GM18499 (cell line): ENCODE measurements at regions not wholly inside any gene's neighbourhood (a gene's known extent, or its start where the extent isn't known, plus 50 kb on each side); places are given as distances from the start of the nearest gene placed in this dataset.
"Not testable (repeated sequence)": the region's sequence is repeated elsewhere in the genome, so short reads cannot be mapped to it uniquely, and the experiment has no call there.

Experiments used
- ATAC-seq: cut with Tn5 transposase; IDR thresholded peaks from one replicate; pipeline ENCODE4 v1.9.1; 2021; ENCODE audit warnings: moderate number of reproducible peaks; ENCODE audit not compliant: insufficient read depth, unreplicated experiment

DNA sequence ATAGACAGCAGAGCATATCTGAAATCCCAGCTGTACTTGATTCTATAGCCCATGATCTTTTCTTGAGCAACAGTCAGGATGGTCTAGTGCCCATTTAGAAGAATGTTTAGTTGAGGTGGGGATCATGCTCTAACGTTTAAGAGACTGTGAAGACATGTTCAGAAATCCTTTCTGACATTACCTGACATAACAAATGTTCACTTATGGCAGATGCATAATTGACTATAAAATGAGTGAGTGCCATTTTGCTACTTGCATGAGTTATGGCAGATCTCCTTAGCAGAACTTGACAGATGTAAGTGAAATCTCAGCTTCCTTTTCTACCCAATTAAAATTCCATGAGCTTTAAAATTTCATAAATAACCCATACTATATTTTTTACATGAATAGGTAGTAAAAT is 209.5 kb upstream of the MMADHC start:
- ATAC-seq, result no peak

DNA sequence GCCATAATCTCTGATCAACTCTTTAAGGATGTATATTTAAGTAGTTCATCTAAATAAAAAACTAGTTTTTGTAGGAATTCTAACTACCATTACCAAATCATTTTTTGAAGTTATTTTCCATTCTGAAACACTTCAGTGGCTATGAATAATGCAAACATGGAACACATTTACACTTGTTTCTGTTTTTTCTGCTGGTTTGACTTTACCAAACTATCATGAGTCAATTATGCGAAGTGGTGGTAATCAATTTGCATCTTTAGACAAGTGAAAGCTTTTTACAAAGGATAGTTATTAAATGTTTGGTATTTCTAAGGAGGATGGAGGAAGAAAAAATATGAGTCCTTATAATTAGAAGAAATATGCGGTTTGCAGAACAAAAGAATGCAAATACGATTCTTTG is 202.0 kb upstream of the MMADHC start:
- ATAC-seq, result no peak

DNA sequence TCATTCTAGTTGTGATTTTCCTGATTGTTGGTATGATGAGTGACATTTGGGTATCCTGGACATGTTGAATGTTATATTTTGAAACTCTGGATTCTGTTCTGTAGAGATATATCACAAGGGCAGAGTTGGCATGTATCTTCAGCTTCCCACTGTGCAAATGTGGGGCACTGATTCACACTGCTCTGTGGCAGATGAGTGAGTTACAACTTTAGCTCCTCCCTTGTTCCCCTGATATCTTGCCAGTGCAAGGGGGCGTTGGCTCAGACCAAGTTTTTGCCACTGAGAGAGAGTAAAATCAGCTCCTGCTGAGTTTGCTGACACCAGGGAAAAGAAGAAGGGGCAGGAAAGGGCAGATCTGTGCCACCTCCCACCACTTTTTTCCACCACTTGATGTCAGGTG is 199.6 kb upstream of the MMADHC start:
- no peak for ATAC-seq

DNA sequence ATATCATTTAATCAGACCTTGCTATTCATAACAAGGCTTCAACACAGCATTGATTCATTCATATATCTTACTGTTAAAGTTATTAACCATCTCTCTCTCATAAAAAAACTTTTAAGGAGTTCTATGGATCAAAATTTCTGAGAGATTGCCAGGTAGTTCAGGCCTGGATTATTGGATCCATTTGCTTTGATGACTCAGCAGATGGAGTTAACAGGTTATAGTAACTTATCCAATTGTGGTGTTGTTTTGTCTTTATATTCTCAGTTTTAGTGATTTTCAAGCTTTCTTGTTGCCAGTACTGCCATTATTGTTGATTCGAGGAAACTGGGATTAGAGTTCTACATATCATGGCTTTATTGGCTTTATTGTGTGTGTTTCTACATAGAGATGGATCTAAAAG is 195.7 kb upstream of the MMADHC start:
- ATAC-seq, result no peak

DNA sequence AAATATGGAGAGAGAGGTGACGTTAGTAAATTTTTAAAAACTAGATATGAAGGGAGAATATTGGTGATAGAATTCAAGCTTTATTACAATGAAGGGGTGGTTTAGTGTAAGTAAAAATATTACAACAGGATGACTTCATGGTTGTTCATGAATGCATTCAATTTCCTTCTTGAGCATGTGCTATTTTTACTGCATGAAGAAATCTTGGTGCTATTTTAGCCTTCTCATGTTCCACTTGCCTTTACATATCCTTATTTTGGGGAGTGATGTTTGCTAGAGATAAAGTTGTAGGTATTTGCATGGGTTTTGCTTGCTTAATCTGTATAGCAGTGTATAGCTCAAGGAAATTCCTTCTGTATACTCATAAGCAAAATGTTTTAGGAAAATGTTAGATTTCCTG is 195.0 kb upstream of the MMADHC start:
- ATAC-seq, result no peak

DNA sequence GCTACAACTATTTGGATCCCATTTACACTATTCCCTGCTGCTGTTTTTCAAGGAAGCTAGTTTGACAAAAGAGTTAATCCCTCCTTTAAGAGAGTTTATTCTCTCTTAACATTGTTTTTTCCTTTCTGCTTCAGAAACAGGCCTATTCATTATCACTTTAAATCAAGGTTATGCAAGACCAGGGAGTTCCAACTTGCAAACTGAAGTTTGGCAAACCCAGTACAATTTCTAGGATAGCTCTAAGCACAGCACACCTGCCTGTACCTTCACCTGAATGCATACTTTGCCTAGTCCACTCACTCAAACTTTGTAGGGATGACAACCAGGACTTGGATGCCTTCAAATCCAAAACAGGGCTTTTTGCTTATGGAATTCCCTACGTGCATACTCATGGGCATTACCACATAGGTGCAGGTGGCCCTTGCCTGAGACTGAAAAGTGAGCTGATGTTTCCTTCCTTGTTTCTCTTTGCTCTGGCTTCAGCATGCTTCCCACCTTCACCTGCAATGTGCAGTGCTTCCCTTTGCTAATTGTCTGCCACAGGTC is 193.8 kb upstream of the MMADHC start:
- ATAC-seq, result no peak

DNA sequence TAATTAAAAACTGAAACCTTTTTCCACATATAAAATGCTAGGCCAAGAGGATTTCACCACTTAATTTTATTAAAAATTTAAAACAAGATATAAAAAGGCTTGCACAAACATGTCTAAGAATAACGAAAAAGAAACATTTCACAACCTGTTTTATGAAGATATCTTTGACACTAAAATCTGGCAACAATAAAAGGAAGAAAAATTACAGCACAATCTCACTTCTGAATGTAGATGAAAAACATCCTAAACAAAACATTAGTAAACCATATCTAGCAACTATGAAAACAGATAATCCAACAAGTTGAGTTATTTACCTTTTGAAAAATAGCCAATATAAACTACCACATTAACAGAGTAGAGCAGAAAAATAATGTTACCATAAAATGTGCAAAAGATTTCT is 185.4 kb upstream of the MMADHC start:
- no peak for ATAC-seq

DNA sequence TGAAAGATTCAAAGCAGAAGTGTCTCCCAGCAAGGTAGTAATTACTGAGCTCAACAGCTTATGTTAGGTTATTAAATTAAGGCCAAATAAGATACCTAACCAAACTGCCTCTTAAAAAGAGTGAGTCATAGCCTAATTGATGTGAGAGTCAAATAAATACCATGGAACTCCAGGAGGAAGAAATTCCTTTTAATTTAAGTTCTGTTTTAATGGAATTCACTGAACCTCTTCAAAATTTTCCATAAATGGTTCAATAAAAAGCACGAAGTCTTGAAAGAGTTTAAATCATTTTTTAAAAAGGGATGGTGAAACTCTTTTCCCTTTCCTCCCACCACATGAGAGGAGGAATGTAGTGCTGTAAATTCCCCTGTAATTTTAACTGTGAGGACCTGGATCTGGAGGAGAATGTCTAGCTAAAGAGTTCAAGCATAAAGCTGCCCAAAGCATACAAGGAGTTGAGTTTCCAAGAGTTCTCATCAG is 180.8 kb upstream of the MMADHC start:
- ATAC-seq, result no peak

DNA sequence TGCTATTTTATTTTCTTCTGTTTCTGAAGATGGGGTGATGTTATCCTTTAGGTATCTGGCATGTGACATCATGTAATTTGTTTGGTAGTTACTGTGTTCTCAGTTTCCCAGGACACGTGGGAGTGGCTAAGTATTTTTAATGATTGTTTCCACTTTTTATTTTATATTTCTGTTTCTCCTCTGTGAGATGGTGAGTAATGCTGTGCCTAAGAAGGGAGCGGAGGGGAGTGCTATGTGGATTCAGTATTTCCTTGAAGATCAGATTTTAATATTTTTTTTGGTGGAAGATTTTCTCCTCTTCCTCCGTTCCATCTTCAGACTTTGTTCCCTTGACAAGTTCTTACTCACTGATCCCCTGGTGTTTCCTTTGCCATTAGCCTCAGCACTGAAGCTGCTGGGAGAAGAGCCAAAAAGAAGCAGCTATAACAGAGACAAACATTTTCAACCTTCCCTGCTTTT is 180.0 kb upstream of the MMADHC start:
- no peak for ATAC-seq

DNA sequence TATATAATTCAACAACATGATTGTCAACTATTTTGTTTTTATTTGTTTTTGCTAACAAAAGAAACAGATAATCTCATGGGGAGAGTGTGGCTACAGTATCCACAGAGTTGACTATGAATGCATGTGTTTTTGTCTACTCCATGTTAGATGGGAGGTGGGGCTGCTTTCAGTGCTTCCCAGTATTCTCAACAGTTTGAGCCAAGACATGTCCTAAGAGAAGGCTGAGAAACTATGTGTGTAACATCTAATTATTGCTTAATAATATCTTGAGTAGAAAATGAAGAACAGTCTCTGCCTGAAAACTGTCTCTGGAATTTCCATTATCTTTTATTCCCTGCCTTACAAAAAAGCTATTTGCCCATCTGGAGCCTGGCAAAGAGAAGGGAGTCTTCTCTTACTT is 178.8 kb upstream of the MMADHC start:
- no peak for ATAC-seq

DNA sequence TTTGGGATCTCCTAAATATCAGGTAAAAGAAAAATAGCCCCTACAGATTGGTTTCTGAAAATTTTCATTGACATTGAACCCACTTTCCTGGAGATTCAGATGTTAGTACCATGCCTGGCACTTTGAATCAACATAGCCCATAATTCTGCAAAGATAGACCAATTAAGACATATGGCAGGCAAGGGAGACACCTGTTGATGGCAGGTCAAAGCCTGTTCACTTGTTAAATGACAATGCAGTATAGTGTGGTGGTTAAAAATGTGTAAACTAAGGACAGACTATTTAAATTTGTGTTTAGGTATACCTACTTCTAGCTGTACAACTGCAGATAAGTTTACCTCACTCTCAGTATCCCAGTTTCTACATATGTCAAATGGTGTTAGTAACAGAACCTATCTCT is 178.1 kb upstream of the MMADHC start:
- ATAC-seq, result no peak

DNA sequence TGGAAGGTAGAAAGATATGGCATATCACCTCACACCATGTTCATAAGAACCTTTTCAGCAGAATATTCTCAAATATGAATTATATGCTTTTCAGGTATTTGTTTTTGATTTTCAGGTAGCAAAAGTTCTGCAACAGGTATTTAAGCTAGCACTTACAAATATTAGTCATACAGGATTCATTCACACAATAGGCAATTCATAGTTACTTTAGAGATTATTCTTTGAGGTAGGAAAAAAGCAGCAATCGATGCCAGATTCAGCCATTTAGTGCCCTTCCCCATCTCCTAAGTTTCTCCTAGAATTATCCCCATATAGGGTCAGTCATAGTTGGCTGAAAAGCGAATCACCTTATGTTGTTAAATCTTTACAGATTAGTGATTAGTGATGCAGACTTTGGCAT is 177.4 kb upstream of the MMADHC start:
- ATAC-seq, result no peak

DNA sequence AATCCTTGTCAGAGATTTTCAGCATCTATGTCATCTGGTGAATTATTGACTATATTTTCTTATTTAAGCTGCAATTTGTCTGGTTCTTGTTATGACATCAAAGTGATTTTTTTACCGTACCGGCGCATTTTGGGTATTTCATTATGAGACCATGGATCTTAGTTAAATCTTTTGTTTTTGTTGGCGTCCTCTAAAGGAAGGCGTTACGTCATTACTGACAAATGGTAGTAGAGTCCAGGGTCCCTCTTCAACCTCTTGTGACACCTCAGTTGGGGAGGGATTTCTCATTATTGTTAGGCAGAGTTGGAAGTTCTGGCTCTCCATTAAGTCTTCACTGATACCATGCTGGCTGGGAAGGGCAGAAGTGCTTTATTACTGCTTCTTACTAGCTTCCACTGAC is 175.8 kb upstream of the MMADHC start:
- ATAC-seq, result no peak

DNA sequence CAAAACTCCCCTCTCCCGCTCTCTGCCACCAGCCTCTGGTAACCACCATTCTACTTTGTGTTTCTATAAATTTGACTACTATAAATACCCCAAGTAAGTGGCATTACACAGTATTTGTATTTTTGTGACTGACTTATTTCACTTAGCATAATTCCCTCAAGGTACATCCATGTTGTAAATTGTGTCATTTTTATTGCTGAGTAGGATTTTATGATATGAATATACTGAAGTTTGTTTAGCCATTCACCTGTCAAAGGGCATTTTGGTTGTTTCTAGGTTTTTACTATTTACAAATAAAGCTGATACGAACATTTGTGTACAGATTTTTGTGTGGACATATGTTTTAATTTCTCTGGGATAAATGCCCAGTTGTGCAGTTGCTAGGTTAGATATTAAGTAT is 174.0 kb upstream of the MMADHC start:
- no peak for ATAC-seq

DNA sequence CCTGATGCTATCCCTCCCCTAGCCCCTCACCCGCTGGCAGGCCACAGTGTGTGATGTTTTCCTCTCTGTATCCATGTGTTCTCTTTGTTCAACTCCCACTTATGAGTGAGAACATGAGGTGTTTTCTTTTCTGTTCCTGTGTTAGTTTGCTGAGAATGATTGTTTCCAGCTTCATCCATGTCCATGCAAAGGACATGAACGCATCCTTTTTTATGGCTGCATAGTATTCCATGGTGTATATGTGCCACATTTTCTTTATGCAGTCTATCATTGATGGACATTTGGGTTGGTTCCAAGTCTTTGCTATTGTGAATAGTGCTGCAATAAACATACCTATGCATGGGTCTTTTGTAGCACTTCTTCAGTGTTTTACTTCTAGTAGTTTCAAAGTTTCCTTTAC is 171.8 kb upstream of the MMADHC start:
- ATAC-seq, result not testable (repeated sequence)

DNA sequence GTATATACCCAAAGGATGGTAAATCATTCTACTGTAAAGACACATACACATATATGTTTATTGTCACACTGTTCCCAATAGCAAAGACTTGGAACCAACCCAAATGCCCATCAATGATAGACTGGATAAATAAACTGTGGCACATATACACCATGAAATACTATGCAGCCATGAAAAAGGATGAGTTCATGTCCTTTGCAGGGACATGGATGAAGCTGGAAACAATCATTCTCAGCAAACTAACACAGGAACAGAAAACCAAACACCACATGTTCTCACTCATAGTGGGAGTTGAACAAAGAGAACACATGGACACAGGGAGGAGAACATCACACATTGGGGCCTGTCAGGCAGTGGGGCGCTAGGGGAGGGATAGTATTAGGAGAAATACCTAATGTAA is 167.1 kb upstream of the MMADHC start:
- not testable (repeated sequence) for ATAC-seq

DNA sequence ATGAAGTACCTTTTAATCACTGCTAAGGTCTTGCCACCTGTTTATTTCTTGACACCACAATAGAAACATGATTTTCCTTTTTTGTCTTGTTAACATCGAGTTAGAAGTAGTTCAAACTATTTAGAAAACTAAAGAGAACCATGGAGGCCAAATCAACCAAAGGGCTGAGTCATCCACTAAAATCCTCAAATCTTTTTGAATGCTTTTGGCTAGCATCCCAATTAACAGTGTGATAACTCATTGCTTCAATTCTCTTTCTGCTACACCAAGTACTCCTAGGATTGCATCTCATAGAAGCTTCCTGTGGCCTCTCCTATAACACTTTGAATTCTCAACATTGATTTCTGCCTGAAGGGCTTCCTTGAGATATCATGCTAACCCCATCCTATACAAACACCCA is 159.9 kb upstream of the MMADHC start:
- no peak for ATAC-seq

DNA sequence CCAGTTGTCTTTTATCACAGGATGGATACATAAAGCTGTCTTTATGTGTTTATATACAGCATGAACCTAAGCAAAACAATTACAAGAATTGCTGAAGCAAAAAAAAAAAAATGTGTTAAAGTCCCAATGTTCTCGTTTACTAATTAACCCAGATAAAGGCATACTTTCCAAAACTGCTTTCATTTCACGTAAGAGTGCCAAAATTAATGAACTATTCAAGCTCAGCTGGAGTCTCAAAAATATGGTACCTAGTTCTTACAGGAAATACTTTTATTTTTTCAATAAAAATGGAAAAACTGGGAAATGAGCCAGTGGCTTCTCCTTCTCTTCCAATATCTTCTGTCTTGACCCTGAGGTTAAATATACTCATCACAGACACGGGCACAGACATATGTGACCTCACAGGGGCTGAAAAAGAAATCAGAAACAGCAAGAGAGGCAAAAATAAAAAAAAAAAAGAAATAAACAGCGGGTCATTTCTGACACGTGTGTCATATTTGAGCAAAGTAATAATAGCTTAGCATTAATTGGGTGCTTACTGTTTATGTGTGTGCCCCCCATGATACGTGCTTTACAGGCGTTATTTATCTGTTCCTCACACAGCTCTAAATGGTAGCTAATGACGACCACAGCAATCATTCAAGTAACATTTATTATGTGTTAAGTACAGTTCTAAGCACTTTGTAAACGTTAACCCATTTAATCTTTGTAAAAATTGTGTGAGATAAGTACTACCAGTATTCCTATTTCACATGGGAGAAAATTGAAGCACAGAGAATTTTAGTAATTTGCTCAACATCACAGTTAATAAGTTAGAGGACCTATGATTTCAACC is 158.0 kb upstream of the MMADHC start:
- no peak for ATAC-seq

DNA sequence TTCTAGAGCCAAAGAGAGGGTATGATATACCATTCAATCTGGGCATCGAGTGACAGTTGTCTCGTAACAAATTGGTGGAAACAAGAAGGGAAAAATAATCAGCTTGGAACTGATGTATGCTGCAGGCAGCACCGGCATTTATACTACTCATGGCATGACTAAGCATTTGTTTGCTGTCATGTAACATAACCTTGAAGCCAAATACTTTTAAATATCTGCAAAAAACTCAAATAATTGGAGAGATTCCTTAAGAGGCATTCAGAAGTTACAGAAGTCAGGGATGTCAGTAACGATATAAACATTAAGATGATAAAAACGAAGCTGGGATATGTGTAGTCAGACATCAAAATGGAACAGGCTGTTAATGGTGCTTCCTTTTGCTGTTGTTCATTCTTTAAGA is 157.3 kb upstream of the MMADHC start:
- ATAC-seq, result no peak

DNA sequence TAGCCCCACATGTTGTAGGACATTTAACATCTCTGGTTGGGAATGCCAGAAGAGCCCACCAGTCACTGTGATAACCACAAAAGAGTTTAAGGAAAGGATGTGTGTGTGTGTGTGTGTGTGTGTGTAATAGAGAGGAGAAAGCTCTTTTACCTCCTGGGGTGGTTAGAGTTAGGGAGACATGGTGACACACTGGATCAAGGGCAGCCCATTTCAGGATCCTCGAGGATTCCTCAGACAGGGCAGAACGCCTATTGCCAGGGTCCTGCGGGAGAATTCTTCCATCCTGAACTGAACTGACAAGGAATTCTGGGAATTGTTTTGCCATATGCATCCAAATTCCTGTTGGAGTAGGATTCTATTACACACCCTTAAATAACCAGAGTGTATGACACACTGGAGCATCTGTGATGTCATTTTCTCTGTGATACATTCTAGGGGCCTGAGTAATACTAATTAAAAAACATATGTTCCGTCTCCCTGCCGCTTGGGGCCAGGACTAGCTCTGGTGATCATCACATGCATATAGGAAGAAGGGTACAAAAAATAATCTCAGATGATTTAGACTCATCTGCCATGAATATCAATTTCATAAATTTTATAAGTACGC is 156.4 kb upstream of the MMADHC start:
- ATAC-seq, result no peak

DNA sequence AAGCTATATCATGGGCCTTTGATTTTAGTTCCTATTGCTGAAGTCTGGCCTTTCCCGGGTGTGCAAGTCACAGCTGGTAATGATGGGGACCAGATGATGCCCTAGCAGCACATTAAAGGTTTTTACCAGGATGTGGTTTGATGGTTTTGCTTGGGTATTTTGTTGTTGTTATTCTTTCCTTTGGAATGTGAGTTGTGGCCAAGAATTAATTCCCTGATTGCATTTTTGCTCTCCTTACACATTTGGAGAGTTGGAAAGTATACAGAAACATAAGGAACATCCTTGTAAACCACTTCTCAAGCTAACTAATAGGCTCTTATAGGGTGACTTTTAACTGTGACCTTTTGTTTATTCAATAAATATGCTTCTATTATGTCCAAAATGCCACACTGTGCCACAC is 154.1 kb upstream of the MMADHC start:
- ATAC-seq, result no peak

DNA sequence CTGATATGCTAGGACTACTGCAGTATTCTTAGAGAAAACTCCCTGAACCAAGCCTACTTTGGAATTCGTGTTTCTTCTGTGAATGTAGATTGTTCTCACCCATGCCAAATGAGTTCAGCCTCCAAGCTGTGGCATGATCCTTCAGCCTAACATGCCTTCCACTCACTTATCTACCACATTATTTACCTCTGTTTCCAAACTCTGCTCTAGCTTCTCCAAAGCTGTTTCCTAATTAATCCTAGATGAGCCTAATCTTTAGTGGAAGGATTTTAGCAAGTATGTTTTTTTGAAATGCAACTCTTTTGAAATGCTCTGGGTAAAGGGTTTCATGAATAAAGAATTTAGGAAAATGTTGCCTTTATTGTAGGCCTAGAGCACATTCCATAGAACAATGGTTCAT is 152.9 kb upstream of the MMADHC start:
- no peak for ATAC-seq
